ENCODE measurements at regions not wholly inside any gene's neighbourhood (a gene's known extent, or its start where the extent isn't known, plus 50 kb on each side); places are given as distances from the start of the nearest gene placed in this dataset.

- no peak for DNase-seq (ENCODE audit: low spot score)
- Histone ChIP-seq H3K4me1 (replicated peaks) (no peaks in the 10 kb centered on the region), H3K9me3 (no peaks in the 10 kb centered on the region), H3K27me3 (replicated peaks; ENCODE audit: insufficient read depth) (no peaks in the 10 kb centered on the region), H3K36me3 (no peaks in the 10 kb centered on the region), H3K27ac (no peak overlapping the region), H3K4me3 (no peak overlapping the region)
- TF ChIP-seq CTCF (IDR thresholded peaks at IDR 0.05) (no peak), POLR2A (IDR thresholded peaks at IDR 0.05) (no peak), POLR2AphosphoS5 (IDR thresholded peaks at IDR 0.05) (no peak)
- intact Hi-C loops (cut with DNase I), result no loop called here
- WGBS, result 50% methylated on average over 1 of the region's 1 CpG
These were observed 966.8 kb downstream of the SLITRK5 start for GRCh38 chr13:88637935-88638334.

GRCh38 chr13:88643233-88643632, 972.1 kb downstream of the SLITRK5 start:
- 89% methylated on average over 2 of the region's 2 CpGs for WGBS
- Histone ChIP-seq H3K4me1 (replicated peaks) (no peaks in the 10 kb centered on the region), H3K9me3 (no peaks in the 10 kb centered on the region), H3K4me3 (no peak overlapping the region), H3K27ac (no peak overlapping the region), H3K27me3 (replicated peaks; ENCODE audit: insufficient read depth) (no peaks in the 10 kb centered on the region), H3K36me3 (no peaks in the 10 kb centered on the region)
- DNase-seq (ENCODE audit: low spot score), result no peak
- intact Hi-C loops (cut with DNase I), result no loop called here
- TF ChIP-seq POLR2A (IDR thresholded peaks at IDR 0.05), result no peak
- TF ChIP-seq POLR2AphosphoS5 (IDR thresholded peaks at IDR 0.05), result no peak
- TF ChIP-seq CTCF (IDR thresholded peaks at IDR 0.05), result no peak

- Histone ChIP-seq H3K9me3 (no peaks in the 10 kb centered on the region), H3K4me3 (no peak overlapping the region), H3K36me3 (no peaks in the 10 kb centered on the region), H3K4me1 (replicated peaks) (no peaks in the 10 kb centered on the region), H3K27ac (no peak overlapping the region), H3K27me3 (replicated peaks; ENCODE audit: insufficient read depth) (no peaks in the 10 kb centered on the region)
- intact Hi-C loops (cut with DNase I), result no loop called here
- DNase-seq (ENCODE audit: low spot score), result no peak
- WGBS, result 72% methylated on average over 2 of the region's 2 CpGs
- TF ChIP-seq CTCF (IDR thresholded peaks at IDR 0.05) (no peak), POLR2A (IDR thresholded peaks at IDR 0.05) (no peak), POLR2AphosphoS5 (IDR thresholded peaks at IDR 0.05) (no peak)
These were observed 977.6 kb downstream of the SLITRK5 start for GRCh38 chr13:88648598-88649373.

GRCh38 chr13:88649855-88650254, 978.7 kb downstream of the SLITRK5 start:
- no peaks in the 10 kb centered on the region for H3K27me3 ChIP-seq (replicated peaks; ENCODE audit: insufficient read depth)
- no peak overlapping the region for H3K4me3 ChIP-seq
- no peak overlapping the region for H3K27ac ChIP-seq
- TF ChIP-seq CTCF (IDR thresholded peaks at IDR 0.05), result no peak
- no peaks in the 10 kb centered on the region for H3K4me1 ChIP-seq (replicated peaks)
- H3K36me3 ChIP-seq, result no peaks in the 10 kb centered on the region
- H3K9me3 ChIP-seq, result no peaks in the 10 kb centered on the region
- intact Hi-C loops (cut with DNase I), result no loop called here
- WGBS, result 83% methylated on average over 4 of the region's 4 CpGs
- no peak for DNase-seq (ENCODE audit: low spot score)

- no peak for DNase-seq (ENCODE audit: low spot score)
- TF ChIP-seq CTCF (IDR thresholded peaks at IDR 0.05) (no peak), POLR2A (IDR thresholded peaks at IDR 0.05) (no peak), POLR2AphosphoS5 (IDR thresholded peaks at IDR 0.05) (no peak)
- no peaks in the 10 kb centered on the region for H3K4me1 ChIP-seq (replicated peaks)
- H3K4me3 ChIP-seq, result no peak overlapping the region
- WGBS, result 88% methylated on average over 5 of the region's 5 CpGs
- H3K36me3 ChIP-seq, result no peaks in the 10 kb centered on the region
- no peaks in the 10 kb centered on the region for H3K9me3 ChIP-seq
- no peak overlapping the region for H3K27ac ChIP-seq
- H3K27me3 ChIP-seq (replicated peaks; ENCODE audit: insufficient read depth), result no peaks in the 10 kb centered on the region
- intact Hi-C loops (cut with DNase I), result no loop called here
These were observed 980.4 kb downstream of the SLITRK5 start for GRCh38 chr13:88651531-88651930.

All from prostate gland (tissue), 2 donors.